WTC11 (cell line): ENCODE measurements at regions not wholly inside any gene's neighbourhood (a gene's known extent, or its start where the extent isn't known, plus 50 kb on each side); places are given as distances from the start of the nearest gene placed in this dataset.

Source experiments
- ATAC-seq: fragments of 200-7000 bp; cut with Tn5 transposase; 2 replicates; pipeline ENCODE4 v1.10.0; 2021; ENCODE audit warnings: mild to moderate bottlenecking, moderate library complexity
- CTCF ChIA-PET: fragments of 300-600 bp; sonication (Branson Sonifier 250); formaldehyde crosslinking; loops from one replicate; lab custom pipeline; 2021; ENCODE audit warnings: antibody characterized with exemption; lab: Charles Lee
- POLR2A ChIA-PET: fragments of 350-600 bp; sonication (Branson Sonifier 250); formaldehyde crosslinking; loops from one replicate; lab custom pipeline; 2021; ENCODE audit warnings: antibody characterized with exemption; lab: Charles Lee
- DNase-seq: peaks from one replicate; pipeline ENCODE4 v3.0.0; 2021; ENCODE audit warnings: low spot score
- H3K27ac Mint-ChIP-seq: 2 replicates; pipeline ENCODE4 v1.8.0; 2021; ENCODE audit warnings: mixed read lengths
- H3K27me3 Mint-ChIP-seq: 2 replicates; pipeline ENCODE4 v1.8.0; 2021; ENCODE audit warnings: low read depth, mild to moderate bottlenecking, moderate library complexity, mixed read lengths
- H3K36me3 Mint-ChIP-seq: 2 replicates; pipeline ENCODE4 v1.8.0; 2021; ENCODE audit warnings: mixed read lengths
- H3K4me1 Mint-ChIP-seq: 2 replicates; pipeline ENCODE4 v1.8.0; 2022; ENCODE audit warnings: mixed read lengths
- H3K4me3 Mint-ChIP-seq: 2 replicates; pipeline ENCODE4 v1.8.0; 2021; ENCODE audit warnings: mild to moderate bottlenecking, moderate library complexity, mixed read lengths
- H3K9me3 Mint-ChIP-seq: 2 replicates; pipeline ENCODE4 v1.8.0; 2021; ENCODE audit warnings: mixed read lengths
- ELF4 ChIP-seq: sonication (generic); formaldehyde crosslinking; IDR thresholded peaks from 2 replicates; pipeline ENCODE4 v1.8.1; 2022; ENCODE audit warnings: low read depth, mild to moderate bottlenecking, moderate library complexity, missing genetic modification reagents
- FOXP1 ChIP-seq: sonication (generic); formaldehyde crosslinking; IDR thresholded peaks from 2 replicates; pipeline ENCODE4 v1.8.0; 2022; ENCODE audit warnings: missing genetic modification reagents, mild to moderate bottlenecking, moderate library complexity, borderline replicate concordance
- GTF2I ChIP-seq: fragments of 250-450 bp; sonication (Bioruptor Pico); conservative IDR thresholded peaks from 2 replicates; pipeline ENCODE4 v1.4.0; 2021; ENCODE audit warnings: mild to moderate bottlenecking
- HMGA2 ChIP-seq: fragments of 250-450 bp; sonication (Bioruptor Pico); IDR thresholded peaks from 2 replicates; pipeline ENCODE4 v1.4.0; 2021; ENCODE audit warnings: mild to moderate bottlenecking, moderate library complexity
- MXD4 ChIP-seq: fragments of 250-450 bp; sonication (Bioruptor Pico); IDR thresholded peaks from 2 replicates; pipeline ENCODE4 v1.8.0; 2021; ENCODE audit warnings: mild to moderate bottlenecking, moderate library complexity, borderline replicate concordance
- NFATC4 ChIP-seq: fragments of 250-450 bp; sonication (Bioruptor Pico); IDR thresholded peaks from 2 replicates; pipeline ENCODE4 v1.9.0; 2021; ENCODE audit warnings: mild to moderate bottlenecking
- NR3C1 ChIP-seq: sonication (generic); formaldehyde crosslinking; conservative IDR thresholded peaks from 2 replicates; pipeline ENCODE4 v1.8.1; 2023; ENCODE audit warnings: low read depth, mild to moderate bottlenecking, missing genetic modification reagents
- OVOL2 ChIP-seq: fragments of 250-450 bp; sonication (Bioruptor Pico); IDR thresholded peaks from 2 replicates; pipeline ENCODE4 v1.9.0; 2021; ENCODE audit warnings: mild to moderate bottlenecking, borderline replicate concordance
- SOX15 ChIP-seq: fragments of 250-450 bp; sonication (Bioruptor Pico); IDR thresholded peaks from 2 replicates; pipeline ENCODE4 v1.9.0; 2021; ENCODE audit warnings: mild to moderate bottlenecking
- TCF7 ChIP-seq: sonication (generic); formaldehyde crosslinking; IDR thresholded peaks from 2 replicates; pipeline ENCODE4 v1.8.0; 2022; ENCODE audit warnings: mild to moderate bottlenecking, low read depth, missing genetic modification reagents, moderate library complexity
- TEAD1 ChIP-seq: sonication (generic); formaldehyde crosslinking; IDR thresholded peaks from 2 replicates; pipeline ENCODE4 v1.8.0; 2022; ENCODE audit warnings: mild to moderate bottlenecking, missing genetic modification reagents
- USF1 ChIP-seq: sonication (generic); formaldehyde crosslinking; IDR thresholded peaks from 2 replicates; pipeline ENCODE4 v1.8.0; 2022; ENCODE audit warnings: mild to moderate bottlenecking, missing genetic modification reagents
- ZNF219 ChIP-seq: sonication (generic); formaldehyde crosslinking; IDR thresholded peaks from 2 replicates; pipeline ENCODE4 v1.8.0; 2023; ENCODE audit warnings: missing genetic modification reagents, mild to moderate bottlenecking, borderline replicate concordance
- ZNF232 ChIP-seq: sonication (generic); formaldehyde crosslinking; IDR thresholded peaks from 2 replicates; pipeline ENCODE4 v1.8.0; 2022; ENCODE audit warnings: mild to moderate bottlenecking, missing genetic modification reagents
- ZNF317 ChIP-seq: sonication (generic); formaldehyde crosslinking; IDR thresholded peaks from 2 replicates; pipeline ENCODE4 v1.8.1; 2023; ENCODE audit warnings: low read depth, mild to moderate bottlenecking, moderate library complexity, missing genetic modification reagents, borderline replicate concordance
- ZNF396 ChIP-seq: fragments of 250-450 bp; sonication (Bioruptor Pico); IDR thresholded peaks from 2 replicates; pipeline ENCODE4 v1.8.0; 2021; ENCODE audit warnings: mild to moderate bottlenecking, moderate library complexity, borderline replicate concordance
- TF ChIP-seq, protein P1 (sequence below): sonication (generic); formaldehyde crosslinking; IDR thresholded peaks from 2 replicates; pipeline ENCODE4 v1.8.1; 2023; ENCODE audit warnings: mild to moderate bottlenecking, missing genetic modification reagents
- TF ChIP-seq, protein P2 (sequence below): sonication (generic); formaldehyde crosslinking; IDR thresholded peaks from 2 replicates; pipeline ENCODE4 v1.8.1; 2022; ENCODE audit warnings: low read depth, mild to moderate bottlenecking, moderate library complexity, missing genetic modification reagents, borderline replicate concordance
- TF ChIP-seq, protein P3 (sequence below): sonication (generic); formaldehyde crosslinking; IDR thresholded peaks from 2 replicates; pipeline ENCODE4 v1.8.0; 2022; ENCODE audit warnings: missing genetic modification reagents

DNA sequence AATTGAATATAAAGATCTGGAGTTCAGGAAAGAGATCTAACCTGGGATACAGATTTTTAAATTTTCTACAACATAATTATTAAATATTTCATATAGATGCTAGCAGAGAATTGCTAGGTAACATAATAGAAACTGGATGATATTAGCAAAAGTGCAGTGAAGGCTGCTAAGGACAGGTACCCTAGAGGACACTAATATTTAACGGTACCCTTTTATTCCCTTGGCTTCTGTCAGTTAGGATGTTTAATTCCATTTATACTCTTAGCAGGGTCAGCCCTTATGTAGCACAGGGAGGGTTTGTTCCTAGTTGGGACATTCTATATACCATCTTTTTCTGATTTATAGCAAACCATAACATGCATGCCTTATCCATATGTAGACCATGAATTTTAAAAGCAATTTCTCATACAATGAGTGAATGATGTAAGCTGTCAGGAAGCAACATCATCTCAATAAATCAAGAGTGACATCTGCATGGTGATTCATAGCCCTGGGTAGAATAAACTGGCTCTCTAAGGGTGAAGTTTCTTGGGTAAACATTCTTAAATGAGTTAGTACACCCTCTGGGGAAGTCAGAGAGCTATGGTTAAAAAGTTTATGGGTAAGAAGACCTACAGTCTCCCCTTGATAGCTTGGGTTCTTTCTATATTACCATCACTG is 404.4 kb upstream of the MGAT4C start:
- no peaks in the 10 kb centered on the region for H3K36me3 Mint-ChIP-seq
- no peak for DNase-seq
- no peak overlapping the region for H3K27ac Mint-ChIP-seq
- no peak for TF ChIP-seq HMGA2 (CRISPR knock-in tag)
- TF ChIP-seq, protein P1, sequence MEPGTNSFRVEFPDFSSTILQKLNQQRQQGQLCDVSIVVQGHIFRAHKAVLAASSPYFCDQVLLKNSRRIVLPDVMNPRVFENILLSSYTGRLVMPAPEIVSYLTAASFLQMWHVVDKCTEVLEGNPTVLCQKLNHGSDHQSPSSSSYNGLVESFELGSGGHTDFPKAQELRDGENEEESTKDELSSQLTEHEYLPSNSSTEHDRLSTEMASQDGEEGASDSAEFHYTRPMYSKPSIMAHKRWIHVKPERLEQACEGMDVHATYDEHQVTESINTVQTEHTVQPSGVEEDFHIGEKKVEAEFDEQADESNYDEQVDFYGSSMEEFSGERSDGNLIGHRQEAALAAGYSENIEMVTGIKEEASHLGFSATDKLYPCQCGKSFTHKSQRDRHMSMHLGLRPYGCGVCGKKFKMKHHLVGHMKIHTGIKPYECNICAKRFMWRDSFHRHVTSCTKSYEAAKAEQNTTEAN (CRISPR knock-in tag), result no peak
- TF ChIP-seq ELF4 (CRISPR knock-in tag), result no peak
- TF ChIP-seq NR3C1 (CRISPR knock-in tag), result no peak
- TF ChIP-seq ZNF317, result no peak
- TF ChIP-seq, protein P2, sequence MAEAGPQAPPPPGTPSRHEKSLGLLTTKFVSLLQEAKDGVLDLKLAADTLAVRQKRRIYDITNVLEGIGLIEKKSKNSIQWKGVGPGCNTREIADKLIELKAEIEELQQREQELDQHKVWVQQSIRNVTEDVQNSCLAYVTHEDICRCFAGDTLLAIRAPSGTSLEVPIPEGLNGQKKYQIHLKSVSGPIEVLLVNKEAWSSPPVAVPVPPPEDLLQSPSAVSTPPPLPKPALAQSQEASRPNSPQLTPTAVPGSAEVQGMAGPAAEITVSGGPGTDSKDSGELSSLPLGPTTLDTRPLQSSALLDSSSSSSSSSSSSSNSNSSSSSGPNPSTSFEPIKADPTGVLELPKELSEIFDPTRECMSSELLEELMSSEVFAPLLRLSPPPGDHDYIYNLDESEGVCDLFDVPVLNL (CRISPR knock-in tag), result no peak
- no peak for TF ChIP-seq GTF2I
- no peak for TF ChIP-seq OVOL2 (CRISPR knock-in tag)
- no peak for TF ChIP-seq TEAD1
- no peak for TF ChIP-seq ZNF396 (CRISPR knock-in tag)
- TF ChIP-seq ZNF219, result no peak
- TF ChIP-seq, protein P3, sequence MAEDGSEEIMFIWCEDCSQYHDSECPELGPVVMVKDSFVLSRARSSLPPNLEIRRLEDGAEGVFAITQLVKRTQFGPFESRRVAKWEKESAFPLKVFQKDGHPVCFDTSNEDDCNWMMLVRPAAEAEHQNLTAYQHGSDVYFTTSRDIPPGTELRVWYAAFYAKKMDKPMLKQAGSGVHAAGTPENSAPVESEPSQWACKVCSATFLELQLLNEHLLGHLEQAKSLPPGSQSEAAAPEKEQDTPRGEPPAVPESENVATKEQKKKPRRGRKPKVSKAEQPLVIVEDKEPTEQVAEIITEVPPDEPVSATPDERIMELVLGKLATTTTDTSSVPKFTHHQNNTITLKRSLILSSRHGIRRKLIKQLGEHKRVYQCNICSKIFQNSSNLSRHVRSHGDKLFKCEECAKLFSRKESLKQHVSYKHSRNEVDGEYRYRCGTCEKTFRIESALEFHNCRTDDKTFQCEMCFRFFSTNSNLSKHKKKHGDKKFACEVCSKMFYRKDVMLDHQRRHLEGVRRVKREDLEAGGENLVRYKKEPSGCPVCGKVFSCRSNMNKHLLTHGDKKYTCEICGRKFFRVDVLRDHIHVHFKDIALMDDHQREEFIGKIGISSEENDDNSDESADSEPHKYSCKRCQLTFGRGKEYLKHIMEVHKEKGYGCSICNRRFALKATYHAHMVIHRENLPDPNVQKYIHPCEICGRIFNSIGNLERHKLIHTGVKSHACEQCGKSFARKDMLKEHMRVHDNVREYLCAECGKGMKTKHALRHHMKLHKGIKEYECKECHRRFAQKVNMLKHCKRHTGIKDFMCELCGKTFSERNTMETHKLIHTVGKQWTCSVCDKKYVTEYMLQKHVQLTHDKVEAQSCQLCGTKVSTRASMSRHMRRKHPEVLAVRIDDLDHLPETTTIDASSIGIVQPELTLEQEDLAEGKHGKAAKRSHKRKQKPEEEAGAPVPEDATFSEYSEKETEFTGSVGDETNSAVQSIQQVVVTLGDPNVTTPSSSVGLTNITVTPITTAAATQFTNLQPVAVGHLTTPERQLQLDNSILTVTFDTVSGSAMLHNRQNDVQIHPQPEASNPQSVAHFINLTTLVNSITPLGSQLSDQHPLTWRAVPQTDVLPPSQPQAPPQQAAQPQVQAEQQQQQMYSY, result no peak
- TF ChIP-seq MXD4 (CRISPR knock-in tag), result no peak
- POLR2A ChIA-PET, result no interaction called here
- H3K9me3 Mint-ChIP-seq, result no peaks in the 10 kb centered on the region
- CTCF ChIA-PET, result interaction anchor here (0.8 kb wide), 1 partner anchor 254 kb away, joined by 3 read pairs; no protein-coding TSS in a partner anchor
- H3K4me1 Mint-ChIP-seq, result no peaks in the 10 kb centered on the region
- no peak for ATAC-seq
- H3K4me3 Mint-ChIP-seq, result no peak overlapping the region
- H3K27me3 Mint-ChIP-seq, result no peaks in the 10 kb centered on the region

GRCh38 chr12:86659985-86660384 is 403.8 kb upstream of the MGAT4C start:
- DNase-seq (no peak), ATAC-seq (no peak)
- Mint-ChIP-seq H3K27me3 (no peaks in the 10 kb centered on the region), H3K4me3 (no peak overlapping the region), H3K27ac (no peak overlapping the region), H3K9me3 (no peaks in the 10 kb centered on the region), H3K36me3 (no peaks in the 10 kb centered on the region), H3K4me1 (no peaks in the 10 kb centered on the region)
- POLR2A ChIA-PET, result no interaction called here
- TF ChIP-seq FOXP1 (CRISPR knock-in tag) (no peak), ZNF232 (CRISPR knock-in tag) (no peak), USF1 (no peak), NFATC4 (CRISPR knock-in tag) (no peak), SOX15 (CRISPR knock-in tag) (no peak), TEAD1 (no peak), TCF7 (no peak)
- TF ChIP-seq, all 79 proteins: peak for 0
- CTCF ChIA-PET, result no interaction called here
